H9 (cell line): ENCODE measurements at regions not wholly inside any gene's neighbourhood (a gene's known extent, or its start where the extent isn't known, plus 50 kb on each side); places are given as distances from the start of the nearest gene placed in this dataset.

Experiments
- DNase-seq: peaks from one replicate; pipeline ENCODE4 v3.0.0-alpha.2; 2017
- H2AFZ ChIP-seq: one replicate; pipeline ENCODE4 v1.6.1; 2013; ENCODE audit warnings: mild to moderate bottlenecking, low read length, control low read depth, moderate library complexity
- H2AK5ac ChIP-seq: 2 replicates; pipeline ENCODE4 v1.6.1; 2013; ENCODE audit warnings: low read length, control low read depth, mixed read lengths; ENCODE audit not compliant: insufficient read length
- H2BK120ac ChIP-seq: one replicate; pipeline ENCODE4 v1.6.1; 2013; ENCODE audit warnings: low read depth, mild to moderate bottlenecking, low read length, control low read depth, inconsistent platforms; ENCODE audit not compliant: poor library complexity, severe bottlenecking
- H2BK12ac ChIP-seq: 2 replicates; pipeline ENCODE4 v1.6.1; 2013; ENCODE audit warnings: low read length, control low read depth, mixed read lengths, low read depth; ENCODE audit not compliant: insufficient read length
- H2BK15ac ChIP-seq: 2 replicates; pipeline ENCODE4 v1.6.1; 2013; ENCODE audit warnings: low read depth, low read length, control low read depth
- H2BK20ac ChIP-seq: one replicate; pipeline ENCODE4 v1.6.1; 2013; ENCODE audit warnings: low read depth, mild to moderate bottlenecking, low read length, control low read depth, inconsistent platforms; ENCODE audit not compliant: poor library complexity, severe bottlenecking
- H2BK5ac ChIP-seq: 2 replicates; pipeline ENCODE4 v1.6.1; 2013; ENCODE audit warnings: low read length, control low read depth, mixed read lengths; ENCODE audit not compliant: insufficient read length
- H3K14ac ChIP-seq: 2 replicates; pipeline ENCODE4 v1.6.1; 2013; ENCODE audit warnings: low read length, control low read depth; ENCODE audit not compliant: insufficient read depth
- H3K18ac ChIP-seq: 2 replicates; pipeline ENCODE4 v1.6.1; 2013; ENCODE audit warnings: low read depth, mild to moderate bottlenecking, mixed read lengths, low read length, control low read depth; ENCODE audit not compliant: insufficient read length
- H3K23ac ChIP-seq: 2 replicates; pipeline ENCODE4 v1.6.1; 2013; ENCODE audit warnings: low read length, control low read depth, mixed read lengths, low read depth; ENCODE audit not compliant: insufficient read length
- H3K23me2 ChIP-seq: 2 replicates; pipeline ENCODE4 v1.6.1; 2013; ENCODE audit warnings: low read depth, mild to moderate bottlenecking, mixed read lengths, low read length, control low read depth; ENCODE audit not compliant: insufficient read length, poor library complexity, severe bottlenecking
- H3K27ac ChIP-seq: 2 replicates; pipeline ENCODE4 v1.5.1; 2013; ENCODE audit warnings: low read length, control low read depth, mixed read lengths, low read depth; ENCODE audit not compliant: insufficient read length
- H3K27me3 ChIP-seq: 2 replicates; pipeline ENCODE4 v1.6.1; 2013; ENCODE audit warnings: low read length, control low read depth, inconsistent platforms; ENCODE audit not compliant: insufficient read depth
- H3K4ac ChIP-seq: 2 replicates; pipeline ENCODE4 v1.6.1; 2013; ENCODE audit warnings: low read depth, mild to moderate bottlenecking, control low read depth, inconsistent platforms, low read length, moderate library complexity
- H3K4me1 ChIP-seq: 2 replicates; pipeline ENCODE4 v1.6.1; 2013; ENCODE audit warnings: low read length, control low read depth, inconsistent platforms; ENCODE audit not compliant: insufficient read depth
- H3K4me2 ChIP-seq: 2 replicates; pipeline ENCODE4 v1.6.1; 2013; ENCODE audit warnings: low read length, control low read depth, mixed read lengths; ENCODE audit not compliant: insufficient read length, insufficient read depth
- H3K56ac ChIP-seq: 2 replicates; pipeline ENCODE4 v1.6.1; 2013; ENCODE audit warnings: low read depth, mild to moderate bottlenecking, mixed read lengths, low read length, control low read depth; ENCODE audit not compliant: insufficient read length
- H3K79me1 ChIP-seq: 2 replicates; pipeline ENCODE4 v1.6.1; 2013; ENCODE audit warnings: low read depth, mild to moderate bottlenecking, moderate library complexity, low read length, control low read depth, inconsistent platforms; ENCODE audit not compliant: insufficient read depth, poor library complexity, severe bottlenecking
- H3K79me2 ChIP-seq: 2 replicates; pipeline ENCODE4 v1.6.1; 2013; ENCODE audit warnings: low read length, control low read depth, inconsistent platforms; ENCODE audit not compliant: insufficient read depth
- H3K9ac ChIP-seq: 2 replicates; pipeline ENCODE4 v1.6.1; 2013; ENCODE audit warnings: low read length, control low read depth, mixed read lengths; ENCODE audit not compliant: insufficient read length; ENCODE audit errors: extremely low read depth
- H3K9me3 ChIP-seq: one replicate; pipeline ENCODE4 v1.6.1; 2013; ENCODE audit warnings: low read depth, low read length, inconsistent platforms; ENCODE audit not compliant: control insufficient read depth
- H3T11ph ChIP-seq: one replicate; pipeline ENCODE4 v1.6.1; 2013; ENCODE audit warnings: mild to moderate bottlenecking, low read length, control low read depth, inconsistent platforms
- H4K20me1 ChIP-seq: one replicate; pipeline ENCODE4 v1.6.1; 2013; ENCODE audit not compliant: control insufficient read depth, insufficient read length, insufficient read depth
- H4K5ac ChIP-seq: 2 replicates; pipeline ENCODE4 v1.6.1; 2013; ENCODE audit warnings: low read depth, mild to moderate bottlenecking, mixed read lengths, low read length, control low read depth; ENCODE audit not compliant: insufficient read length
- H4K8ac ChIP-seq: replicated peaks from 2 replicates; pipeline ENCODE4 v1.6.1; 2013; ENCODE audit warnings: low read length, control low read depth, mixed read lengths, low read depth; ENCODE audit not compliant: insufficient read length
- H4K91ac ChIP-seq: 2 replicates; pipeline ENCODE4 v1.6.1; 2013; ENCODE audit warnings: low read depth, mild to moderate bottlenecking, moderate library complexity, mixed read lengths, low read length, control low read depth; ENCODE audit not compliant: insufficient read length
- H3K27ac Mint-ChIP-seq, 3 experiments: 2 replicates in 2 of 3; 3 replicates in 1 of 3; pipeline ENCODE4 v1.8.0; 2020 to 2021; ENCODE audit warnings: mixed read lengths in 3 of 3, mild to moderate bottlenecking in 1 of 3, moderate library complexity in 1 of 3
- H3K27me3 Mint-ChIP-seq: 2 replicates; pipeline ENCODE4 v1.8.0; 2021; ENCODE audit warnings: low read depth, mild to moderate bottlenecking, moderate library complexity, mixed read lengths
- H3K36me3 Mint-ChIP-seq, 3 experiments: 2 replicates in 2 of 3; 3 replicates in 1 of 3; pipeline ENCODE4 v1.8.0; 2020 to 2021; ENCODE audit warnings: low read depth in 3 of 3, mixed read lengths in 3 of 3; ENCODE audit not compliant: insufficient read depth in 1 of 3
- H3K4me1 Mint-ChIP-seq, 2 experiments: 2 replicates each; pipeline ENCODE4 v1.8.0; 2020; ENCODE audit warnings: mixed read lengths in 2 of 2
- H3K4me3 Mint-ChIP-seq, 2 experiments: 2 replicates in 1 of 2; 3 replicates in 1 of 2; pipeline ENCODE4 v1.8.0; 2020 to 2021; ENCODE audit warnings: mild to moderate bottlenecking in 2 of 2, mixed read lengths in 2 of 2, moderate library complexity in 1 of 2
- H3K9me3 Mint-ChIP-seq, 2 experiments: 2 replicates in 1 of 2; 3 replicates in 1 of 2; pipeline ENCODE4 v1.8.0; 2020; ENCODE audit warnings: mild to moderate bottlenecking in 2 of 2, mixed read lengths in 2 of 2, moderate library complexity in 1 of 2
- CTCF ChIP-seq: fragments of 200-600 bp; sonication (generic); conservative IDR thresholded peaks from 3 replicates; pipeline ENCODE4 v1.8.0; 2021; ENCODE audit warnings: antibody characterized with exemption, mild to moderate bottlenecking
- WGBS: extraction: QIAGEN DNeasy Blood & Tissue Kit; methylation state at CpG from one replicate; pipeline ENCODE4 v1.1.7; 2013; ENCODE audit warnings: missing lambda C conversion rate, low lambda C conversion rate, mixed read lengths; ENCODE audit not compliant: insufficient read length; ENCODE audit errors: extremely low coverage; 5-methylcytosine and 5-hydroxymethylcytosine counted together

GRCh38 chr6:118712969-118713368 is 61.6 kb upstream of the CEP85L start:
- no peak overlapping the region for H2AFZ ChIP-seq
- no peak overlapping the region for H3K27ac Mint-ChIP-seq

More at GRCh38 chr6:118712969-118713368, 61.6 kb upstream of the CEP85L start:
- Histone ChIP-seq H4K5ac (no peak overlapping the region), H2BK15ac (no peak overlapping the region), H4K8ac (no peak overlapping the region), H3K18ac (no peak overlapping the region), H4K91ac (no peak overlapping the region), H3K23me2 (no peaks in the 10 kb centered on the region), H3K27ac (no peak overlapping the region), H3K14ac (no peak overlapping the region), H3K79me2 (no peaks in the 10 kb centered on the region), H3K23ac (no peak overlapping the region), H3K56ac (no peak overlapping the region), H3T11ph (no peak overlapping the region), H3K4ac (no peak overlapping the region), H4K20me1 (no peaks in the 10 kb centered on the region), H2BK20ac (no peak overlapping the region), H3K27me3 (no peaks in the 10 kb centered on the region), H2AK5ac (no peak overlapping the region), H3K4me1 (peaks cover 4% of the 10 kb centered on the region; the same call in 1 of the 2 replicates), H2BK120ac (no peak overlapping the region), H3K4me2 (no peak overlapping the region), H3K9me3 (no peaks in the 10 kb centered on the region), H2BK5ac (no peak overlapping the region), H2BK12ac (no peak overlapping the region), H3K79me1 (no peaks in the 10 kb centered on the region), H3K9ac (no peak overlapping the region)
- no peaks in the 10 kb centered on the region for H3K9me3 Mint-ChIP-seq
- no peaks in the 10 kb centered on the region for H3K27me3 Mint-ChIP-seq
- DNase-seq = no peak
- no peaks in the 10 kb centered on the region for H3K36me3 Mint-ChIP-seq
- no peak overlapping the region for H3K4me3 Mint-ChIP-seq
- no CpG with 5 or more reads among the region's 3 CpGs for WGBS
- peaks cover 18 to 20% of the 10 kb centered on the region in 2 experiments for H3K4me1 Mint-ChIP-seq
- TF ChIP-seq CTCF = no peak
